Neural cell (in vitro differentiated cells): ENCODE measurements at regions not wholly inside any gene's neighbourhood (a gene's known extent, or its start where the extent isn't known, plus 50 kb on each side); places are given as distances from the start of the nearest gene placed in this dataset.

ENCODE experiments used
- H2AFZ ChIP-seq: fragments of 200-600, 300-800 bp; sonication (generic), shearing (Covaris generic); 2 replicates; pipeline ENCODE4 v1.6.0; 2014; ENCODE audit warnings: low read depth, mild to moderate bottlenecking, antibody characterized with exemption, low read length, moderate library complexity
- H3F3A ChIP-seq: fragments of 200-600 bp; shearing (Covaris generic); 2 replicates; pipeline ENCODE4 v1.6.1; 2016; ENCODE audit warnings: mild to moderate bottlenecking, moderate library complexity, mixed read lengths, antibody characterized with exemption, low read length; ENCODE audit not compliant: insufficient read depth, poor library complexity, severe bottlenecking
- H3K27ac ChIP-seq: fragments of 200-600, 300-800 bp; sonication (generic), shearing (Covaris generic); 2 replicates; pipeline ENCODE4 v1.5.1; 2014; ENCODE audit warnings: mild to moderate bottlenecking, low read length, moderate library complexity
- H3K27me3 ChIP-seq: fragments of 300-800, 200-600 bp; sonication (generic), shearing (Covaris generic); 2 replicates; pipeline ENCODE4 v1.6.0; 2014; ENCODE audit warnings: mild to moderate bottlenecking, low read depth, low read length, moderate library complexity; ENCODE audit not compliant: insufficient read depth
- H3K36me3 ChIP-seq: fragments of 300-800, 200-600 bp; sonication (generic), shearing (Covaris generic); 2 replicates; pipeline ENCODE4 v1.5.1; 2014; ENCODE audit warnings: mild to moderate bottlenecking, antibody characterized with exemption, low read length, moderate library complexity; ENCODE audit not compliant: insufficient read depth
- H3K4me2 ChIP-seq: fragments of 300-800, 200-600 bp; sonication (generic), shearing (Covaris generic); 2 replicates; pipeline ENCODE4 v1.6.0; 2014; ENCODE audit warnings: mild to moderate bottlenecking, low read length
- H3K4me3 ChIP-seq: fragments of 300-800, 200-600 bp; sonication (generic), shearing (Covaris generic); 2 replicates; pipeline ENCODE4 v1.5.1; 2014; ENCODE audit warnings: mild to moderate bottlenecking, low read length, moderate library complexity
- H3K79me2 ChIP-seq: fragments of 200-600 bp; shearing (Covaris generic); replicated peaks from 2 replicates; pipeline ENCODE4 v1.6.0; 2014; ENCODE audit warnings: mild to moderate bottlenecking, low read length, moderate library complexity; ENCODE audit not compliant: insufficient read depth
- H3K9ac ChIP-seq: fragments of 300-800, 200-600 bp; sonication (generic), shearing (Covaris generic); 2 replicates; pipeline ENCODE4 v1.6.1; 2016; ENCODE audit warnings: mild to moderate bottlenecking, low read length, mixed read lengths
- H3K9me2 ChIP-seq: fragments of 200-600 bp; shearing (Covaris generic); 2 replicates; pipeline ENCODE4 v1.6.1; 2016; ENCODE audit warnings: mild to moderate bottlenecking, low read length, mixed read lengths; ENCODE audit not compliant: insufficient read depth
- H3K9me3 ChIP-seq: fragments of 200-600, 300-800 bp; sonication (generic), shearing (Covaris generic); 2 replicates; pipeline ENCODE4 v1.6.1; 2016; ENCODE audit warnings: mild to moderate bottlenecking, mixed run types, low read length, moderate library complexity, mixed read lengths
- H4K20me1 ChIP-seq: fragments of 200-600 bp; shearing (Covaris generic); 2 replicates; pipeline ENCODE4 v1.6.1; 2016; ENCODE audit warnings: mild to moderate bottlenecking, mixed run types; ENCODE audit not compliant: insufficient read depth
- CTCF ChIP-seq: fragments of 450-650 bp; IDR thresholded peaks from 2 replicates; pipeline ENCODE4 v1.5.1; 2014; ENCODE audit warnings: antibody characterized with exemption, mild to moderate bottlenecking, moderate library complexity; ENCODE audit not compliant: poor library complexity, severe bottlenecking
- EP300 ChIP-seq: fragments of 450-650 bp; conservative IDR thresholded peaks from 2 replicates; pipeline ENCODE4 v1.6.1; 2014; ENCODE audit warnings: antibody characterized with exemption, mild to moderate bottlenecking, moderate library complexity; ENCODE audit not compliant: poor library complexity, severe bottlenecking
- EZH2 ChIP-seq: fragments of 200-600, 300-800 bp; shearing (Covaris generic), sonication (generic); IDR thresholded peaks from 2 replicates; pipeline ENCODE4 v1.6.1; 2014; ENCODE audit warnings: antibody characterized with exemption, low read length, borderline replicate concordance, mild to moderate bottlenecking; ENCODE audit not compliant: insufficient read depth, poor library complexity, severe bottlenecking
- MXI1 ChIP-seq: fragments of 450-650 bp; conservative IDR thresholded peaks from 2 replicates; pipeline ENCODE4 v1.6.1; 2014; ENCODE audit warnings: antibody characterized with exemption, mild to moderate bottlenecking; ENCODE audit not compliant: poor library complexity, severe bottlenecking
- POLR2AphosphoS5 ChIP-seq: IDR thresholded peaks from 2 replicates; pipeline ENCODE4 v1.6.1; 2012
- RAD21 ChIP-seq: fragments of 450-650 bp; conservative IDR thresholded peaks from 2 replicates; pipeline ENCODE4 v1.6.1; 2014; ENCODE audit warnings: antibody characterized with exemption, mild to moderate bottlenecking, moderate library complexity
- REST ChIP-seq: IDR thresholded peaks from 2 replicates; pipeline ENCODE4 v1.6.1; 2012; ENCODE audit warnings: borderline replicate concordance
- SMC3 ChIP-seq: fragments of 450-650 bp; conservative IDR thresholded peaks from 2 replicates; pipeline ENCODE4 v1.6.1; 2014; ENCODE audit warnings: antibody characterized with exemption, mild to moderate bottlenecking, moderate library complexity; ENCODE audit not compliant: poor library complexity
- TAF1 ChIP-seq: IDR thresholded peaks from 2 replicates; pipeline ENCODE4 v1.6.1; 2012; ENCODE audit warnings: low read depth

GRCh38 chr5:53191548-53192165, 82.1 kb upstream of the MOCS2 start:
- no peaks in the 10 kb centered on the region for H3F3A ChIP-seq
- no peak overlapping the region for H3K4me3 ChIP-seq
- no peak for TF ChIP-seq TAF1
- no peak for TF ChIP-seq SMC3
- TF ChIP-seq CTCF: no peak
- no peak for TF ChIP-seq EP300
- no peak for TF ChIP-seq MXI1
- no peak for TF ChIP-seq POLR2AphosphoS5
- no peak for TF ChIP-seq EZH2
- no peak for TF ChIP-seq REST
- TF ChIP-seq RAD21: no peak
- H4K20me1 ChIP-seq: no peaks in the 10 kb centered on the region
- no peaks in the 10 kb centered on the region for H3K9me2 ChIP-seq
- no peak overlapping the region for H3K9ac ChIP-seq
- H3K79me2 ChIP-seq: no peaks in the 10 kb centered on the region
- no peak overlapping the region for H3K4me2 ChIP-seq
- H3K9me3 ChIP-seq: no peaks in the 10 kb centered on the region
- no peak overlapping the region for H2AFZ ChIP-seq
- no peaks in the 10 kb centered on the region for H3K36me3 ChIP-seq
- no peaks in the 10 kb centered on the region for H3K27me3 ChIP-seq
- no peak overlapping the region for H3K27ac ChIP-seq

GRCh38 chr5:53194086-53194485, 84.5 kb upstream of the MOCS2 start:
- no peak overlapping the region for H3K4me3 ChIP-seq
- H3K9ac ChIP-seq: no peak overlapping the region
- no peaks in the 10 kb centered on the region for H3F3A ChIP-seq
- no peak overlapping the region for H3K27ac ChIP-seq
- no peak overlapping the region for H3K4me2 ChIP-seq
- H3K27me3 ChIP-seq: no peaks in the 10 kb centered on the region
- H2AFZ ChIP-seq: no peak overlapping the region
- no peaks in the 10 kb centered on the region for H3K79me2 ChIP-seq
- no peaks in the 10 kb centered on the region for H3K36me3 ChIP-seq
- TF ChIP-seq TAF1 (no peak), EZH2 (no peak), SMC3 (no peak), RAD21 (no peak), REST (no peak), CTCF (no peak), MXI1 (no peak), EP300 (no peak), POLR2AphosphoS5 (no peak)
- no peaks in the 10 kb centered on the region for H4K20me1 ChIP-seq
- H3K9me2 ChIP-seq: no peaks in the 10 kb centered on the region
- no peaks in the 10 kb centered on the region for H3K9me3 ChIP-seq
